MM.1S (cell line): ENCODE measurements at regions not wholly inside any gene's neighbourhood (a gene's known extent, or its start where the extent isn't known, plus 50 kb on each side); places are given as distances from the start of the nearest gene placed in this dataset.

ENCODE experiments used
- DNase-seq: peaks from one replicate; pipeline ENCODE4 v3.0.0-alpha.2; 2015
- H2AFZ ChIP-seq: fragments of 300-600 bp; sonication (generic); 2 replicates; pipeline ENCODE4 v1.6.0; 2016; ENCODE audit warnings: antibody characterized with exemption, low read length
- H3F3A ChIP-seq: fragments of 300-600 bp; sonication (generic); 2 replicates; pipeline ENCODE4 v1.6.1; 2016; ENCODE audit warnings: mild to moderate bottlenecking, antibody characterized with exemption, low read length, moderate library complexity, mixed read lengths; ENCODE audit not compliant: insufficient read depth
- H3K27ac ChIP-seq: fragments of 300-600 bp; sonication (generic); 2 replicates; pipeline ENCODE4 v1.5.1; 2016; ENCODE audit warnings: mild to moderate bottlenecking, low read length
- H3K27me3 ChIP-seq: fragments of 300-600 bp; sonication (generic); replicated peaks from 2 replicates; pipeline ENCODE4 v1.6.0; 2016; ENCODE audit warnings: low read length; ENCODE audit not compliant: insufficient read depth
- H3K36me3 ChIP-seq: fragments of 300-600 bp; sonication (generic); replicated peaks from 2 replicates; pipeline ENCODE4 v1.6.1; 2016; ENCODE audit warnings: mild to moderate bottlenecking, low read length, mixed read lengths; ENCODE audit not compliant: insufficient read depth
- H3K4me1 ChIP-seq: fragments of 300-600 bp; sonication (generic); 2 replicates; pipeline ENCODE4 v1.6.1; 2016; ENCODE audit warnings: low read length, mixed read lengths
- H3K4me2 ChIP-seq: fragments of 300-600 bp; sonication (generic); 2 replicates; pipeline ENCODE4 v1.6.0; 2016; ENCODE audit warnings: low read depth, low read length
- H3K4me3 ChIP-seq: fragments of 300-600 bp; sonication (generic); 2 replicates; pipeline ENCODE4 v1.5.1; 2016; ENCODE audit warnings: low read length, mixed read lengths
- H3K79me2 ChIP-seq: fragments of 300-600 bp; sonication (generic); 2 replicates; pipeline ENCODE4 v1.6.1; 2016; ENCODE audit warnings: mixed run types, low read length, mixed read lengths
- H3K9ac ChIP-seq: fragments of 300-600 bp; sonication (generic); 2 replicates; pipeline ENCODE4 v1.6.1; 2016; ENCODE audit warnings: low read length, mixed read lengths
- H3K9me2 ChIP-seq: fragments of 300-600 bp; sonication (generic); replicated peaks from 2 replicates; pipeline ENCODE4 v1.6.1; 2016; ENCODE audit warnings: mild to moderate bottlenecking, low read length, mixed read lengths; ENCODE audit not compliant: insufficient read depth
- H3K9me3 ChIP-seq: fragments of 300-600 bp; sonication (generic); replicated peaks from 2 replicates; pipeline ENCODE4 v1.6.1; 2016; ENCODE audit warnings: mild to moderate bottlenecking, low read length, mixed read lengths; ENCODE audit not compliant: insufficient read depth
- H4K20me1 ChIP-seq: fragments of 300-600 bp; sonication (generic); 2 replicates; pipeline ENCODE4 v1.6.1; 2016; ENCODE audit warnings: mild to moderate bottlenecking, low read length, moderate library complexity, mixed read lengths; ENCODE audit not compliant: insufficient read depth
- EZH2 ChIP-seq: fragments of 300-600 bp; sonication (generic); optimal IDR thresholded peaks from 2 replicates; pipeline ENCODE3; 2017; ENCODE audit warnings: low read depth, mild to moderate bottlenecking, antibody characterized with exemption, low read length, mixed read lengths
- EZH2phosphoT487 ChIP-seq: fragments of 300-600 bp; sonication (generic); IDR thresholded peaks from 2 replicates; pipeline ENCODE4 v1.6.1; 2018; ENCODE audit warnings: antibody characterized with exemption, low read length
- TF ChIP-seq, protein P1 (sequence below): fragments of 300-600 bp; sonication (generic); IDR thresholded peaks from 2 replicates; pipeline ENCODE4 v1.5.1; 2016; ENCODE audit warnings: antibody characterized with exemption, low read length, mixed read lengths

DNA sequence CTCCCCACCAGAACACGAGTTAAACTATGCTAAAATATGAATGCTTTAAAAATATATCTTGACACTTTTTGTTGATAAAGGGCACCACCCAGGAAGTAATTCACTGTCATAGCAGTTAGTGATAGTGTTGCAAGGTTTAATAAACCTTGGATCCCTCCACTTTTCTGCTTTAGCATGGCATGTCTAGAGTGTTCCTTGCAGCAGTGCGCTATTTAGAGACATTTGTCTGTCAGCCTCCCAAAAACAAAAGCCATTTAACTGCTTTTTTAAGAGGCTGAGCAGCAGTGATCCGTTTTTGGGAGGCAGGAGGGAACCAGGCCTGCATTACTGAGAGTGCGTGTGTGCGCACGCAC is 69.6 kb upstream of the RAB11FIP2 start:
- Histone ChIP-seq H3K9me2 (no peaks in the 10 kb centered on the region), H3K27me3 (no peaks in the 10 kb centered on the region), H3K4me3 (no peak overlapping the region), H3K4me1 (no peaks in the 10 kb centered on the region), H3K4me2 (no peak overlapping the region), H3K79me2 (no peaks in the 10 kb centered on the region), H4K20me1 (no peaks in the 10 kb centered on the region), H3K27ac (no peak overlapping the region), H3F3A (no peaks in the 10 kb centered on the region), H3K9ac (no peak overlapping the region), H3K9me3 (no peaks in the 10 kb centered on the region), H2AFZ (no peak overlapping the region), H3K36me3 (no peaks in the 10 kb centered on the region)
- DNase-seq, result no peak
- TF ChIP-seq, protein P1, sequence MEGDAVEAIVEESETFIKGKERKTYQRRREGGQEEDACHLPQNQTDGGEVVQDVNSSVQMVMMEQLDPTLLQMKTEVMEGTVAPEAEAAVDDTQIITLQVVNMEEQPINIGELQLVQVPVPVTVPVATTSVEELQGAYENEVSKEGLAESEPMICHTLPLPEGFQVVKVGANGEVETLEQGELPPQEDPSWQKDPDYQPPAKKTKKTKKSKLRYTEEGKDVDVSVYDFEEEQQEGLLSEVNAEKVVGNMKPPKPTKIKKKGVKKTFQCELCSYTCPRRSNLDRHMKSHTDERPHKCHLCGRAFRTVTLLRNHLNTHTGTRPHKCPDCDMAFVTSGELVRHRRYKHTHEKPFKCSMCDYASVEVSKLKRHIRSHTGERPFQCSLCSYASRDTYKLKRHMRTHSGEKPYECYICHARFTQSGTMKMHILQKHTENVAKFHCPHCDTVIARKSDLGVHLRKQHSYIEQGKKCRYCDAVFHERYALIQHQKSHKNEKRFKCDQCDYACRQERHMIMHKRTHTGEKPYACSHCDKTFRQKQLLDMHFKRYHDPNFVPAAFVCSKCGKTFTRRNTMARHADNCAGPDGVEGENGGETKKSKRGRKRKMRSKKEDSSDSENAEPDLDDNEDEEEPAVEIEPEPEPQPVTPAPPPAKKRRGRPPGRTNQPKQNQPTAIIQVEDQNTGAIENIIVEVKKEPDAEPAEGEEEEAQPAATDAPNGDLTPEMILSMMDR, result no peak
- TF ChIP-seq EZH2phosphoT487 (no peak), EZH2 (no peak)

DNA sequence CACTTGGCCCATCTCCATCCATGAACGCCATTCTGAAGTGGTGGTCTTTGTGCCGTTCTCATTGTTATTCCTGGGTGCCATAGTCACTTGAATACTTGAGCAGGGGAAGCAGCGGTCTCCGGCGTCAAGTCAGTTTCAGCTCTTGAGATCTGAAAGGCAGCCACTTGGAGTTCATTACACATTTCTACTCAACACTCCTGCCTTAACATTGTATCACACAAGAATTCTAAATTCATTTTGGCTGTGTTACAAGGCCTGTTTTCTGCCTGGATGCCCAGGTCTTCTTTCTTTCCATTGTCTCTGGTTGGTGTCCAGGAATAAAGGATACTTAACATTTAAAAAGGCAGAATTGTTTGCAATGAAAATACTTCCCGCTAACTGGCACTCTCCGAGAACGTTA is 69.0 kb upstream of the RAB11FIP2 start:
- Histone ChIP-seq H3K4me3 (no peak overlapping the region), H3K9me2 (no peaks in the 10 kb centered on the region), H3K79me2 (no peaks in the 10 kb centered on the region), H2AFZ (no peak overlapping the region), H3K4me2 (no peak overlapping the region), H4K20me1 (no peaks in the 10 kb centered on the region), H3K4me1 (no peaks in the 10 kb centered on the region), H3K27ac (no peak overlapping the region), H3K9me3 (no peaks in the 10 kb centered on the region), H3K9ac (no peak overlapping the region), H3K36me3 (no peaks in the 10 kb centered on the region), H3F3A (no peaks in the 10 kb centered on the region), H3K27me3 (no peaks in the 10 kb centered on the region)
- TF ChIP-seq EZH2 (no peak), EZH2phosphoT487 (no peak)
- TF ChIP-seq, protein P1, result no peak
- no peak for DNase-seq

DNA sequence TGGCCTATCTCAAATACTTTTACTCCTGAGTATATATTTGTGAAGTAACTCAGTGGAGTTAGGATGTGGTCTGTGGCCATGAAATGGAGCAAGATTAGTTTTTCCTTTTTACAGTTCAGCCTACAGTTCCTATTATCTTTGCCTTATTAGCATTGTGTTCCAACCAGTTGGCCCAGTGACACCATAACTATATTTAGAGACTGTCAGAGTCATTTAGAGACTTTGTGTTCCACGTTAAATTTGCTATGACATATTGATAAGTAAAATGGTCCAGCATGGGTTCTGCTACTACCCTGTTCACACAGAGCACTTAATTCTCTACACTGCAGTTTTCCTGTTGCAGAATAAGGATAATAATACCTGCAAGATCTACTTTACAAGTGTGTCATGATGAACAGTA is 68.3 kb upstream of the RAB11FIP2 start:
- Histone ChIP-seq H3K27me3 (no peaks in the 10 kb centered on the region), H3K36me3 (no peaks in the 10 kb centered on the region), H3K9me3 (no peaks in the 10 kb centered on the region), H2AFZ (no peak overlapping the region), H3K4me2 (no peak overlapping the region), H3F3A (no peaks in the 10 kb centered on the region), H3K9ac (no peak overlapping the region), H3K9me2 (no peaks in the 10 kb centered on the region), H4K20me1 (no peaks in the 10 kb centered on the region), H3K4me3 (no peak overlapping the region), H3K4me1 (no peaks in the 10 kb centered on the region), H3K79me2 (no peaks in the 10 kb centered on the region), H3K27ac (no peak overlapping the region)
- TF ChIP-seq EZH2 (no peak), EZH2phosphoT487 (no peak)
- TF ChIP-seq, protein P1, result no peak
- no peak for DNase-seq
